ENCODE measurements at regions not wholly inside any gene's neighbourhood (a gene's known extent, or its start where the extent isn't known, plus 50 kb on each side); places are given as distances from the start of the nearest gene placed in this dataset.

DNA sequence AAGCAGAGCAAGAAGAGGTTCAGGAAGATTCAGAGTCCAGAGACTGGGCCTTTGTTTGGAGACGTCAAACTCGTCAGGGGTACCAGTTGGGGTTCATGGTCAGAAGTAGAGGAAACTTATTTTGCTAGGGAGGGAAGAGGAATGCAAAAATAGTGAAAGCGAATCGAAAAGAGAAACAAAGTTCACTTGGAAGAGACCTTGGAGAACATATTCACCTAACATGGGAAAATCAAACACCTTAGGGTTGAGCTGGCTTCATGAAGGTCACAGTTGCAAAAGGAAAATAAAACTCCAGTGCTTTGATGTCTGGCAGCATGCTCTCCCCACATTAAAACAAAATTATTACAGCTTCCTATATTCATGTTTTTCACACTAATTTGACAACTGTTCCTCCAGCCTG is 440.4 kb downstream of the EPM2A start:
- Mint-ChIP-seq H3K27me3 (no peaks in the 10 kb centered on the region), H3K27ac (no peak overlapping the region), H3K4me1 (no peaks in the 10 kb centered on the region), H3K36me3 (no peaks in the 10 kb centered on the region), H3K9me3 (peaks cover 0 to 7% (median 2%) of the 10 kb centered on the region in 5 donors), H3K4me3 (no peak overlapping the region)
- Histone ChIP-seq H3K4me3 (ENCODE audit: low read length) (no peak overlapping the region), H3K27ac (ENCODE audit: low read depth, low read length) (no peak overlapping the region), H3K4me1 (ENCODE audit: insufficient read depth, low read length) (no peaks in the 10 kb centered on the region), H3K27me3 (ENCODE audit: insufficient read depth, low read length, poor library complexity, severe bottlenecking) (no peaks in the 10 kb centered on the region), H3K36me3 (ENCODE audit: insufficient read depth, low read length) (no peaks in the 10 kb centered on the region), H3K9me3 (ENCODE audit: low read length) (no peaks in the 10 kb centered on the region)
- POLR2A ChIA-PET = no interaction called here
- CTCF ChIA-PET = no interaction called here
- DNase-seq = no peak

DNA sequence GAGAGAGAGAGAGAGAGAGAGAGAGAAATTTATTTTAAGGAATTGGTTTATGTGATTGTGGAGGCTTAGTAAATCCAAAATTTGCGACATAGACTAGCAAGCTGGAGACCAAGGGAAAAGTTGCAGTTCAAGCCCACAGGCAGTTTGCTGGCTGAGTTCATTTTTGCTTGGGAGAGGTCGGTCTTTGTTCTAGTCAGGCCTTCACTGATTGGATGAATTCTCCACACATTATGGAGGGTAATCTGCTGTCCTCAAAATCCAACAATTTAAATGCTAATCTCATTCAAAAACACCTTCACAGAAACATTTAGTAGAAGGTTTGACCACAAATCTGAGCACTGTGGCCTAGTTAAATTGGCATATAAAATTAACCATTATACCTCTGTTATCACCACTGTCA is 439.6 kb downstream of the EPM2A start:
- no peak overlapping the region for H3K27ac ChIP-seq (ENCODE audit: low read depth, low read length)
- CTCF ChIA-PET = no interaction called here
- H3K4me3 ChIP-seq (ENCODE audit: low read length) = no peak overlapping the region
- H3K27me3 ChIP-seq (ENCODE audit: insufficient read depth, low read length, poor library complexity, severe bottlenecking) = no peaks in the 10 kb centered on the region
- Mint-ChIP-seq H3K4me3 (no peak overlapping the region), H3K9me3 (peaks cover 0 to 6% (median 0%) of the 10 kb centered on the region in 5 donors), H3K4me1 (no peaks in the 10 kb centered on the region), H3K27me3 (no peaks in the 10 kb centered on the region), H3K36me3 (no peaks in the 10 kb centered on the region), H3K27ac (no peak overlapping the region)
- H3K36me3 ChIP-seq (ENCODE audit: insufficient read depth, low read length) = no peaks in the 10 kb centered on the region
- H3K9me3 ChIP-seq (ENCODE audit: low read length) = no peaks in the 10 kb centered on the region
- H3K4me1 ChIP-seq (ENCODE audit: insufficient read depth, low read length) = no peaks in the 10 kb centered on the region
- POLR2A ChIA-PET = no interaction called here
- DNase-seq = no peak

DNA sequence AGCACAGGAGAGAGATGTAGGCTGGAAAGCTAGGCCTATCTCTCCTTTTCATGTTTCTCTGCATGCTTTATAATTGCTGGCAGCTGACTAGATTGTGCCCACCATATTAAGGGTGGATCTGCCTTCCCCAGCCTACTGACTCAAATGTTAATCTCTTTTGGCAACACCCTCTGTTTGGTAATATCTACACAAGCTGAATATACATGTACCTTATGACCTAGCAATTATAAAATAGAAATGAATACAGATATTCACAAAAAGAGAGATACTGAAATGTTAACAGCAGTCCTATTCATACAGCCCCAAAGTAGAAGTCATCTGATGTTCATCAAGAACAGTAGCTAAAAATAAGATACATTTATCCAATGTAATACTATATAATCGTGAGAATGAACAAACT is 429.6 kb downstream of the EPM2A start:
- CTCF ChIA-PET = no interaction called here
- Histone ChIP-seq H3K27ac (ENCODE audit: low read depth, low read length) (no peak overlapping the region), H3K27me3 (ENCODE audit: insufficient read depth, low read length, poor library complexity, severe bottlenecking) (no peaks in the 10 kb centered on the region), H3K4me3 (ENCODE audit: low read length) (no peak overlapping the region), H3K4me1 (ENCODE audit: insufficient read depth, low read length) (no peaks in the 10 kb centered on the region), H3K9me3 (ENCODE audit: low read length) (no peaks in the 10 kb centered on the region), H3K36me3 (ENCODE audit: insufficient read depth, low read length) (no peaks in the 10 kb centered on the region)
- Mint-ChIP-seq H3K27ac (no peak overlapping the region), H3K27me3 (peaks cover 2 to 4% of the 10 kb centered on the region in 2 donors), H3K36me3 (no peaks in the 10 kb centered on the region), H3K4me3 (no peak overlapping the region), H3K9me3 (peaks cover 0 to 2% (median 0%) of the 10 kb centered on the region in 5 donors), H3K4me1 (no peaks in the 10 kb centered on the region)
- no peak for DNase-seq
- POLR2A ChIA-PET = no interaction called here

DNA sequence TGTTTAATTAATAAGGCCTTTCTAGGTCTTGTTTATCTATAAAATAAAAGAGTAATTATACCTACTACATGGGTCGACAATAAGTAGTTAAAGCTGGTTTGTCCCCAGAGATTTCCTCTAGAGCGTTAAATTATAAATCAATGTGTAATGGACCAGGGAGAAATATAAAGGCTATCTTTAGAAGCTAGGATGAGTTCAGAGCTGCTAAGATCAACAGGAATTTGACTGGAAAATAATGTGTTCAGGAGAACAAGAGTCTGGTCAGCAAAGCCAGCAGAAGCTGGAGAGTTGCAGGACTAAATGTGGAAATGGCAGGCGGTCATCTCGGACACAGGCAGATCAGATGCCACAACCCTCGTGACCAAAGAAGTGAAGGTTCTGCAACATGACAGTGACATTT is 428.8 kb downstream of the EPM2A start:
- Histone ChIP-seq H3K4me1 (ENCODE audit: insufficient read depth, low read length) (no peaks in the 10 kb centered on the region), H3K27me3 (ENCODE audit: insufficient read depth, low read length, poor library complexity, severe bottlenecking) (no peaks in the 10 kb centered on the region), H3K36me3 (ENCODE audit: insufficient read depth, low read length) (no peaks in the 10 kb centered on the region), H3K9me3 (ENCODE audit: low read length) (no peaks in the 10 kb centered on the region), H3K4me3 (ENCODE audit: low read length) (no peak overlapping the region), H3K27ac (ENCODE audit: low read depth, low read length) (no peak overlapping the region)
- DNase-seq = no peak
- peaks cover 0 to 2% (median 0%) of the 10 kb centered on the region in 5 donors for H3K9me3 Mint-ChIP-seq
- CTCF ChIA-PET = no interaction called here
- H3K27ac Mint-ChIP-seq = no peak overlapping the region
- no peak overlapping the region for H3K4me3 Mint-ChIP-seq
- POLR2A ChIA-PET = no interaction called here
- H3K4me1 Mint-ChIP-seq = no peaks in the 10 kb centered on the region
- peaks cover 2 to 4% of the 10 kb centered on the region in 2 donors for H3K27me3 Mint-ChIP-seq
- no peaks in the 10 kb centered on the region for H3K36me3 Mint-ChIP-seq

DNA sequence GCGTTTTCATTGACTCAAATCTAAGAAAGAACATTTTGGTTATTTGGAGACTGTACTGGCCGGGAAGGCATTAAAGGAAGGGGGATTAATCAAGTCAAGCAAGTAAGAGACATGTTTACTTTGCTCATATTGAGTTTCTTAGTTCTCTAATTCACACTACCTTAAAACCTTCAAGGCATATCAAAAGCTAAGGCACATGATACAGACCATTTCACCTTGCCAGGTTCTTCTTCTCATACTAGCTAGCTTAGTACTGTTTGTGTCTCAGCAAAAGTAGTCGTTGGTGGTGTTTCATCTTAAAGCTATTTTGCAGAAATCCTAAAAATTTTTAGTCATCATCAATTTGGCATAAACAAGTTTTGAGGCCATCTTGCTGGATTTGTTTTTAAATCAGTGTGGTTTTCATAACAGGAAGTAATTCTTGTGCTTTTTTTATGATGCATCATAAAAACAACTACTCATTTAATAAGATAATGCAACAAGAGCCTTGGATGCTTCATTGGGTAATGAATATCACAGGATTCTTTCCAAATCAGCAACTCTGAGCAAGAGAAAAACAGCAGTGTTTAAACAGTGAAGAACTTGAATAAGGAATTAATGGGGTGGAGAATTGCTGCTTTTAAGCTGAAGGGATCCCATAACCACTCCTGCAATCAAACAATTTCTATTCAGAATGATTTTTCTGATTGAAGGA is 425.3 kb downstream of the EPM2A start:
- Histone ChIP-seq H3K36me3 (ENCODE audit: insufficient read depth, low read length) (no peaks in the 10 kb centered on the region), H3K9me3 (ENCODE audit: low read length) (no peaks in the 10 kb centered on the region), H3K27ac (ENCODE audit: low read depth, low read length) (no peak overlapping the region), H3K4me3 (ENCODE audit: low read length) (no peak overlapping the region), H3K27me3 (ENCODE audit: insufficient read depth, low read length, poor library complexity, severe bottlenecking) (no peaks in the 10 kb centered on the region), H3K4me1 (ENCODE audit: insufficient read depth, low read length) (no peaks in the 10 kb centered on the region)
- Mint-ChIP-seq H3K4me1 (no peaks in the 10 kb centered on the region), H3K36me3 (no peaks in the 10 kb centered on the region), H3K27me3 (peaks cover 1 to 4% of the 10 kb centered on the region in 2 donors), H3K4me3 (no peak overlapping the region), H3K27ac (no peak overlapping the region), H3K9me3 (peaks cover 0 to 2% (median 0%) of the 10 kb centered on the region in 5 donors)
- no peak for DNase-seq
- POLR2A ChIA-PET = no interaction called here
- CTCF ChIA-PET = no interaction called here

DNA sequence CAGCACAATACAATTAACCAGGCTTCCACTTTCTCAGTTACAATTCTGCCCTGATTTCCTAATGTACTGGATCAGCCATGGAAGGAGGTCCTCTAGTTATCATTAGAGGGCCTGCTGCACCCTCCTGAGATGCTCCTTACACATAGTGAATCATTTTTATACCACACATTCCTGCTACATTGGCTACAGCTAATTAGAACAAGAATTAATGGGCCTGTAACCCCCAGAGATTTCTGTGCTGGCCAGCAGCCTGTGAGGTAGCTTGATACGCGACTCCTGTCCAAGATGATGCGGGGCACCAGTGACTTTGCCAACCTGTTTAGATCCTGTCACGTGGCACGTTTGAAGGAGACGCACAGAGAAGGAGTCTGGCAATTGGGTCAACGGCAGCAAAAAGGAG is 422.8 kb downstream of the EPM2A start:
- Mint-ChIP-seq H3K4me3 (no peak overlapping the region), H3K27me3 (peaks cover 0 to 4% of the 10 kb centered on the region in 2 donors), H3K9me3 (peaks cover 0 to 4% (median 0%) of the 10 kb centered on the region in 5 donors), H3K36me3 (no peaks in the 10 kb centered on the region), H3K4me1 (no peaks in the 10 kb centered on the region), H3K27ac (no peak overlapping the region)
- no peaks in the 10 kb centered on the region for H3K27me3 ChIP-seq (ENCODE audit: insufficient read depth, low read length, poor library complexity, severe bottlenecking)
- no peak overlapping the region for H3K4me3 ChIP-seq (ENCODE audit: low read length)
- no peak overlapping the region for H3K27ac ChIP-seq (ENCODE audit: low read depth, low read length)
- H3K9me3 ChIP-seq (ENCODE audit: low read length) = no peaks in the 10 kb centered on the region
- ChIA-PET POLR2A (no interaction called here), CTCF (no interaction called here)
- no peaks in the 10 kb centered on the region for H3K4me1 ChIP-seq (ENCODE audit: insufficient read depth, low read length)
- no peaks in the 10 kb centered on the region for H3K36me3 ChIP-seq (ENCODE audit: insufficient read depth, low read length)
- no peak for DNase-seq

DNA sequence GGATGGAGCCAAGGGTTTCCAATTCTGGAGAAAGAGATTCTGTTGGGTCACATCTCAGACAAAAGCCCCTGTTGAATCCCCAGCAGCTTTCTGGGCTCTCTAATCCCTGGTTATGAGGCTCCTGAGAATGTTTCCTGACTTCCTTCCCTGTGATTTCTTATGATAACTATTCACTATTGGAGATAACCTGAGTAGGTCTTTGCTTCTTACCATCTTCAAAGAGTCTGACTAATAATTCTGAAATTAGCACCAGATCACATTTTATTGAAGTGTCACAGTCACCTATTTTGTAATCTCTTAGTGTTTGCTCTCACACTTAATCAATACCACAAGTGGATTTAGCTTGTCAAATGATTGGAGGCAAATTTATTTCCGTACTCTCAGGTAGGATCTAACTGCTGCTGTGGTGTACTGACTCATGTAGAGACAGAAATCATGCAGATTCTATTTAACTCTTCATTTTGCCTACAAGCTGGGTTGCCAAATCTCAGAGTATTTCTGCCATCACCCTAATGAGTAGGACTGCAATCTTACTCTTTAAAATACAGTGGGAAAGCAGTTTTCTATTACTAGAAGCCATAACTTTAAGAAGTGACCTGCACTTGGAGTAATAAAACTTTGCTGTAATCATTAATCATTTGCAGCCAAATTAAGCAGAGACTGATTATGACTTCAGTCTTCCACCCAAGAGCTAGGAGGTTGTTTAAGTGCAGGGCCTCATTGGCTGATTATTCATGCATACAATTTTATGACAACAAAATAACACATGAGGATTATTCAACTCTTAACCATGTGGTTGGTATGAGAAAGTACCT is 422.1 kb downstream of the EPM2A start:
- Mint-ChIP-seq H3K9me3 (peaks cover 0 to 4% (median 0%) of the 10 kb centered on the region in 5 donors), H3K27me3 (peaks cover under 1 to 12% of the 10 kb centered on the region in 2 donors), H3K4me3 (no peak overlapping the region), H3K36me3 (no peaks in the 10 kb centered on the region), H3K4me1 (no peaks in the 10 kb centered on the region), H3K27ac (no peak overlapping the region)
- Histone ChIP-seq H3K4me1 (ENCODE audit: insufficient read depth, low read length) (no peaks in the 10 kb centered on the region), H3K9me3 (ENCODE audit: low read length) (no peaks in the 10 kb centered on the region), H3K27me3 (ENCODE audit: insufficient read depth, low read length, poor library complexity, severe bottlenecking) (no peaks in the 10 kb centered on the region), H3K36me3 (ENCODE audit: insufficient read depth, low read length) (no peaks in the 10 kb centered on the region), H3K4me3 (ENCODE audit: low read length) (no peak overlapping the region), H3K27ac (ENCODE audit: low read depth, low read length) (no peak overlapping the region)
- POLR2A ChIA-PET = no interaction called here
- DNase-seq = no peak
- CTCF ChIA-PET = no interaction called here

DNA sequence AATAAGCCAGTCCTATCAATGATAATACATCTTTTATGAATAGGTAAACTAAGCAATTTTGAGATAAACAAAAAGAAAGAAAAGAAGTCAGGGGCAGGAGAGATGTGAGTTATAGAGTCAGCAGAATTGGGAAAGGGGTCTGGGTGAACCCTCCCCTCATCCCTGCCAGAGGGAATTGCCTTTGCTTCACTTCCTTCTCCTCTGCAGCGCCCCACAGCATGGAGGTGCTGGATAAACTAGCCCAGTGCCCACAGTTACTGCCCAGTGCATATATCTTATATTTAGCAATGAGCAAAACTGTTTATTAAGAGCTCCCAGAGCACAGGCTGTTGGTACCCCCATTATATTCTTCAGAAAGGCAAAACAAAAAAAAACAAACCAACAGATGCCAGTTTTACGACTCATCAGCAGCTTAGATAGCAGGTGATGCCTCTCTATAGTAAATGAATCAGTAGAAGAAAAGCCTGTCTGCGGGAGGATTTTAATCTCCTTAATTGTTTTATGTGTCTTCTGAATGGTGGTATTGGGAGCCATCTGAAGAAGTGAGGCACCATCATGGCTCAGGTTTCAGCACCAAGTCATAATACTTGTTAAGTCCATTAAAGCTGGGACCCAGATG is 419.2 kb downstream of the EPM2A start:
- no peak overlapping the region for H3K27ac Mint-ChIP-seq
- Histone ChIP-seq H3K4me3 (ENCODE audit: low read length) (no peak overlapping the region), H3K9me3 (ENCODE audit: low read length) (no peaks in the 10 kb centered on the region), H3K4me1 (ENCODE audit: insufficient read depth, low read length) (no peaks in the 10 kb centered on the region), H3K27ac (ENCODE audit: low read depth, low read length) (no peak overlapping the region), H3K36me3 (ENCODE audit: insufficient read depth, low read length) (no peaks in the 10 kb centered on the region), H3K27me3 (ENCODE audit: insufficient read depth, low read length, poor library complexity, severe bottlenecking) (no peaks in the 10 kb centered on the region)
- H3K27me3 Mint-ChIP-seq = peaks cover 5 to 11% of the 10 kb centered on the region in 2 donors
- no peaks in the 10 kb centered on the region for H3K36me3 Mint-ChIP-seq
- ChIA-PET CTCF (no interaction called here), POLR2A (no interaction called here)
- peaks cover 0 to 4% (median 0%) of the 10 kb centered on the region in 5 donors for H3K9me3 Mint-ChIP-seq
- DNase-seq = no peak
- H3K4me1 Mint-ChIP-seq = no peaks in the 10 kb centered on the region
- no peak overlapping the region for H3K4me3 Mint-ChIP-seq

Measured in CD8-positive, alpha-beta memory T cell (primary cell).